ENCODE measurements at regions not wholly inside any gene's neighbourhood (a gene's known extent, or its start where the extent isn't known, plus 50 kb on each side); places are given as distances from the start of the nearest gene placed in this dataset.

- Mint-ChIP-seq H3K4me1 (ENCODE audit: low read depth) (no peaks in the 10 kb centered on the region), H3K4me3 (no peak overlapping the region), H3K9me3 (no peaks in the 10 kb centered on the region), H3K36me3 (ENCODE audit: insufficient read depth) (no peaks in the 10 kb centered on the region), H3K27me3 (ENCODE audit: low read depth) (no peaks in the 10 kb centered on the region)
- DNase-seq (no peak), ATAC-seq (no peak)
Observed at GRCh38 chr11:109480251-109480650, 58.3 kb downstream of the C11orf87 start.

- DNase-seq (no peak), ATAC-seq (no peak)
- Mint-ChIP-seq H3K36me3 (ENCODE audit: insufficient read depth) (no peaks in the 10 kb centered on the region), H3K9me3 (no peaks in the 10 kb centered on the region), H3K4me1 (ENCODE audit: low read depth) (no peaks in the 10 kb centered on the region), H3K27me3 (ENCODE audit: low read depth) (no peaks in the 10 kb centered on the region), H3K4me3 (no peak overlapping the region)
Observed at GRCh38 chr11:109486129-109486528, 64.1 kb downstream of the C11orf87 start.

GRCh38 chr11:109490953-109491635, 69.1 kb downstream of the C11orf87 start:
- Mint-ChIP-seq H3K27me3 (ENCODE audit: low read depth) (no peaks in the 10 kb centered on the region), H3K4me1 (ENCODE audit: low read depth) (no peaks in the 10 kb centered on the region), H3K9me3 (peaks cover 3% of the 10 kb centered on the region), H3K4me3 (no peak overlapping the region), H3K36me3 (ENCODE audit: insufficient read depth) (no peaks in the 10 kb centered on the region)
- ATAC-seq (no peak), DNase-seq (no peak)

- Mint-ChIP-seq H3K4me3 (no peak overlapping the region), H3K4me1 (ENCODE audit: low read depth) (no peaks in the 10 kb centered on the region)
- ATAC-seq: no peak
Observed at GRCh38 chr11:109506115-109506514, 84.1 kb downstream of the C11orf87 start.

GRCh38 chr11:109507331-109507730, 85.3 kb downstream of the C11orf87 start:
- Mint-ChIP-seq H3K4me3 (no peak overlapping the region), H3K4me1 (ENCODE audit: low read depth) (no peaks in the 10 kb centered on the region), H3K36me3 (ENCODE audit: insufficient read depth) (no peaks in the 10 kb centered on the region), H3K27me3 (ENCODE audit: low read depth) (no peaks in the 10 kb centered on the region), H3K9me3 (no peaks in the 10 kb centered on the region)
- no peak for DNase-seq
- ATAC-seq: no peak

More at GRCh38 chr11:109506115-109506514, 84.1 kb downstream of the C11orf87 start:
- Mint-ChIP-seq H3K36me3 (ENCODE audit: insufficient read depth) (no peaks in the 10 kb centered on the region), H3K27me3 (ENCODE audit: low read depth) (no peaks in the 10 kb centered on the region), H3K9me3 (no peaks in the 10 kb centered on the region)
- DNase-seq: no peak

- Mint-ChIP-seq H3K9me3 (no peaks in the 10 kb centered on the region), H3K4me1 (ENCODE audit: low read depth) (no peaks in the 10 kb centered on the region), H3K4me3 (no peak overlapping the region), H3K27me3 (ENCODE audit: low read depth) (no peaks in the 10 kb centered on the region), H3K36me3 (ENCODE audit: insufficient read depth) (no peaks in the 10 kb centered on the region)
- ATAC-seq (no peak), DNase-seq (no peak)
Observed at GRCh38 chr11:109507836-109508561, 86.0 kb downstream of the C11orf87 start.

GRCh38 chr11:109508943-109509342, 87.0 kb downstream of the C11orf87 start:
- Mint-ChIP-seq H3K27me3 (ENCODE audit: low read depth) (no peaks in the 10 kb centered on the region), H3K36me3 (ENCODE audit: insufficient read depth) (no peaks in the 10 kb centered on the region), H3K9me3 (no peaks in the 10 kb centered on the region), H3K4me1 (ENCODE audit: low read depth) (no peaks in the 10 kb centered on the region), H3K4me3 (no peak overlapping the region)
- ATAC-seq (no peak), DNase-seq (no peak)

GRCh38 chr11:109510316-109510715, 88.3 kb downstream of the C11orf87 start:
- ATAC-seq: no peak
- no peaks in the 10 kb centered on the region for H3K36me3 Mint-ChIP-seq (ENCODE audit: insufficient read depth)
- H3K27me3 Mint-ChIP-seq (ENCODE audit: low read depth): no peaks in the 10 kb centered on the region
- no peak overlapping the region for H3K4me3 Mint-ChIP-seq
- no peaks in the 10 kb centered on the region for H3K4me1 Mint-ChIP-seq (ENCODE audit: low read depth)
- H3K9me3 Mint-ChIP-seq: peaks cover 4% of the 10 kb centered on the region
- no peak for DNase-seq

- no peak for ATAC-seq
- DNase-seq: no peak
- Mint-ChIP-seq H3K9me3 (peaks cover 4% of the 10 kb centered on the region), H3K27me3 (ENCODE audit: low read depth) (no peaks in the 10 kb centered on the region), H3K4me3 (no peak overlapping the region), H3K4me1 (ENCODE audit: low read depth) (no peaks in the 10 kb centered on the region), H3K36me3 (ENCODE audit: insufficient read depth) (no peaks in the 10 kb centered on the region)
Observed at GRCh38 chr11:109511598-109511997, 89.6 kb downstream of the C11orf87 start.

GRCh38 chr11:109512249-109512648, 90.3 kb downstream of the C11orf87 start:
- H3K4me3 Mint-ChIP-seq: no peak overlapping the region
- H3K27me3 Mint-ChIP-seq (ENCODE audit: low read depth): no peaks in the 10 kb centered on the region
- no peaks in the 10 kb centered on the region for H3K4me1 Mint-ChIP-seq (ENCODE audit: low read depth)
- DNase-seq (no peak), ATAC-seq (no peak)
- no peaks in the 10 kb centered on the region for H3K36me3 Mint-ChIP-seq (ENCODE audit: insufficient read depth)
- peaks cover 4% of the 10 kb centered on the region for H3K9me3 Mint-ChIP-seq

GRCh38 chr11:109512680-109513079, 90.7 kb downstream of the C11orf87 start:
- no peak overlapping the region for H3K4me3 Mint-ChIP-seq
- H3K36me3 Mint-ChIP-seq (ENCODE audit: insufficient read depth): no peaks in the 10 kb centered on the region
- no peaks in the 10 kb centered on the region for H3K4me1 Mint-ChIP-seq (ENCODE audit: low read depth)
- H3K9me3 Mint-ChIP-seq: peaks cover 4% of the 10 kb centered on the region
- H3K27me3 Mint-ChIP-seq (ENCODE audit: low read depth): no peaks in the 10 kb centered on the region
- DNase-seq (no peak), ATAC-seq (no peak)

GRCh38 chr11:109514313-109515018, 92.5 kb downstream of the C11orf87 start:
- no peak for ATAC-seq
- Mint-ChIP-seq H3K36me3 (ENCODE audit: insufficient read depth) (no peaks in the 10 kb centered on the region), H3K4me1 (ENCODE audit: low read depth) (no peaks in the 10 kb centered on the region), H3K27me3 (ENCODE audit: low read depth) (no peaks in the 10 kb centered on the region), H3K9me3 (peaks cover 4% of the 10 kb centered on the region), H3K4me3 (no peak overlapping the region)
- DNase-seq: no peak

- no peak overlapping the region for H3K4me3 Mint-ChIP-seq
Observed at GRCh38 chr11:109519253-109519652, 97.3 kb downstream of the C11orf87 start.

GRCh38 chr11:109521571-109522086, 99.6 kb downstream of the C11orf87 start:
- ATAC-seq (no peak), DNase-seq (no peak)
- Mint-ChIP-seq H3K36me3 (ENCODE audit: insufficient read depth) (no peaks in the 10 kb centered on the region), H3K4me1 (ENCODE audit: low read depth) (no peaks in the 10 kb centered on the region), H3K4me3 (no peak overlapping the region), H3K27me3 (ENCODE audit: low read depth) (no peaks in the 10 kb centered on the region), H3K9me3 (peaks cover 11% of the 10 kb centered on the region)

More at GRCh38 chr11:109519253-109519652, 97.3 kb downstream of the C11orf87 start:
- no peaks in the 10 kb centered on the region for H3K36me3 Mint-ChIP-seq (ENCODE audit: insufficient read depth)
- no peak for DNase-seq
- no peaks in the 10 kb centered on the region for H3K4me1 Mint-ChIP-seq (ENCODE audit: low read depth)
- H3K27me3 Mint-ChIP-seq (ENCODE audit: low read depth): no peaks in the 10 kb centered on the region
- ATAC-seq: no peak
- peaks cover 11% of the 10 kb centered on the region for H3K9me3 Mint-ChIP-seq
